CD14-positive monocyte (primary cell): ENCODE measurements at regions not wholly inside any gene's neighbourhood (a gene's known extent, or its start where the extent isn't known, plus 50 kb on each side); places are given as distances from the start of the nearest gene placed in this dataset.

Source experiments
- DNase-seq, 3 donors: peaks; one replicate each; pipeline ENCODE4 v3.0.0-alpha.2; 2011 to 2022
- H2AFZ ChIP-seq: 2 replicates; pipeline ENCODE4 v1.6.0; 2012; ENCODE audit warnings: mild to moderate bottlenecking, low read depth, low read length, inconsistent platforms; ENCODE audit not compliant: insufficient read depth, poor library complexity, severe bottlenecking
- H3K27ac ChIP-seq, 2 donors: 1 replicate in 1 of 2; 2 replicates in 1 of 2; pipeline ENCODE4 v1.5.1; 2012 to 2013; ENCODE audit warnings: low read length in 2 of 2, control low read depth in 1 of 2, inconsistent platforms in 1 of 2, low read depth in 1 of 2, mild to moderate bottlenecking in 1 of 2
- H3K27me3 ChIP-seq, 2 donors: one replicate each; pipeline versions ENCODE4 v1.6.0 to v1.6.1; 2011 to 2013; ENCODE audit warnings: low read length in 2 of 2; ENCODE audit not compliant: control insufficient read depth in 2 of 2, insufficient read depth in 2 of 2
- H3K36me3 ChIP-seq, 2 donors: replicated peaks in 1 of 2; 1 replicate in 1 of 2; 2 replicates in 1 of 2; pipeline versions ENCODE4 v1.5.1 to v1.6.1; 2012 to 2013; ENCODE audit warnings: low read length in 2 of 2, control low read depth in 1 of 2, inconsistent platforms in 1 of 2, mild to moderate bottlenecking in 1 of 2; ENCODE audit not compliant: insufficient read depth in 2 of 2, control insufficient read depth in 1 of 2
- H3K4me1 ChIP-seq, 2 donors: 1 replicate in 1 of 2; 2 replicates in 1 of 2; pipeline versions ENCODE4 v1.5.1 to v1.6.1; 2012 to 2013; ENCODE audit warnings: low read length in 2 of 2, control low read depth in 1 of 2, inconsistent platforms in 1 of 2, mild to moderate bottlenecking in 1 of 2, moderate library complexity in 1 of 2; ENCODE audit not compliant: insufficient read depth in 2 of 2, control insufficient read depth in 1 of 2
- H3K4me2 ChIP-seq: replicated peaks from 2 replicates; pipeline ENCODE3; 2012; ENCODE audit warnings: low read length, moderate library complexity, mild to moderate bottlenecking; ENCODE audit not compliant: poor library complexity, severe bottlenecking; ENCODE audit errors: extremely low read depth
- H3K4me3 ChIP-seq, 3 experiments: fragments of 200-600 bp in 1 of 3; sonication (generic) in 1 of 3; replicated peaks in 1 of 3; 1 replicate in 2 of 3; 2 replicates in 1 of 3; pipeline ENCODE4 v1.5.1; 2011 to 2013; ENCODE audit warnings: low read length in 3 of 3, mild to moderate bottlenecking in 3 of 3, control low read depth in 2 of 3, low read depth in 2 of 3, inconsistent platforms in 1 of 3, moderate library complexity in 1 of 3
- H3K79me2 ChIP-seq: 2 replicates; pipeline ENCODE4 v1.6.0; 2012; ENCODE audit warnings: mild to moderate bottlenecking, control low read depth, inconsistent platforms, low read length, moderate library complexity; ENCODE audit not compliant: insufficient read depth
- H3K9ac ChIP-seq: 2 replicates; pipeline ENCODE4 v1.6.0; 2017; ENCODE audit warnings: low read length, mild to moderate bottlenecking; ENCODE audit not compliant: insufficient read depth, poor library complexity, severe bottlenecking
- H3K9me3 ChIP-seq, 2 donors: replicated peaks in 1 of 2; 1 replicate in 1 of 2; 2 replicates in 1 of 2; pipeline versions ENCODE4 v1.5.1 to v1.6.1; 2012 to 2013; ENCODE audit warnings: low read length in 2 of 2, control low read depth in 1 of 2; ENCODE audit not compliant: control insufficient read depth in 1 of 2, insufficient read depth in 1 of 2
- H4K20me1 ChIP-seq: 2 replicates; pipeline ENCODE4 v1.6.0; 2012; ENCODE audit warnings: mild to moderate bottlenecking, low read length, control low read depth, moderate library complexity; ENCODE audit not compliant: insufficient read depth
- H3K27ac Mint-ChIP-seq, 7 donors: one replicate each; pipeline ENCODE4 v1.8.0; 2020; ENCODE audit warnings: mild to moderate bottlenecking in 7 of 7, mixed read lengths in 7 of 7, moderate library complexity in 6 of 7, inconsistent platforms in 2 of 7
- H3K27me3 Mint-ChIP-seq, 3 donors: one replicate each; pipeline ENCODE4 v1.8.0; 2021 to 2022; ENCODE audit warnings: low read depth in 3 of 3, mild to moderate bottlenecking in 3 of 3, mixed read lengths in 3 of 3, moderate library complexity in 3 of 3, inconsistent platforms in 1 of 3
- H3K36me3 Mint-ChIP-seq, 2 donors: one replicate each; pipeline ENCODE4 v1.8.0; 2020; ENCODE audit warnings: mixed read lengths in 2 of 2, inconsistent platforms in 1 of 2, mild to moderate bottlenecking in 1 of 2
- H3K4me1 Mint-ChIP-seq: one replicate; pipeline ENCODE4 v1.8.0; 2020; ENCODE audit warnings: mild to moderate bottlenecking, mixed read lengths
- H3K4me3 Mint-ChIP-seq, 2 donors: one replicate each; pipeline ENCODE4 v1.8.0; 2020; ENCODE audit warnings: mild to moderate bottlenecking in 2 of 2, mixed read lengths in 2 of 2, moderate library complexity in 1 of 2
- H3K9me3 Mint-ChIP-seq, 7 donors: one replicate each; pipeline ENCODE4 v1.8.0; 2020 to 2022; ENCODE audit warnings: mixed read lengths in 7 of 7, mild to moderate bottlenecking in 6 of 7, moderate library complexity in 6 of 7, inconsistent platforms in 2 of 7
- WGBS: methylation state at CpG from one replicate; pipeline ENCODE4 v1.1.5; 2013; ENCODE audit warnings: missing lambda C conversion rate; ENCODE audit not compliant: insufficient coverage; 5-methylcytosine and 5-hydroxymethylcytosine counted together
- intact Hi-C, 2 donors: fragments of 100-400 bp; cut with micrococcal nuclease; formaldehyde crosslinking; loops; one replicate each; pipeline versions ENCODE4 v1.15.0 to v1.15.1; 2023
- TF ChIP-seq, protein P1 (sequence below): fragments of 200-600 bp; IDR thresholded peaks from one replicate; pipeline ENCODE4 v1.8.0; 2022; ENCODE audit warnings: antibody characterized with exemption, mild to moderate bottlenecking

DNA sequence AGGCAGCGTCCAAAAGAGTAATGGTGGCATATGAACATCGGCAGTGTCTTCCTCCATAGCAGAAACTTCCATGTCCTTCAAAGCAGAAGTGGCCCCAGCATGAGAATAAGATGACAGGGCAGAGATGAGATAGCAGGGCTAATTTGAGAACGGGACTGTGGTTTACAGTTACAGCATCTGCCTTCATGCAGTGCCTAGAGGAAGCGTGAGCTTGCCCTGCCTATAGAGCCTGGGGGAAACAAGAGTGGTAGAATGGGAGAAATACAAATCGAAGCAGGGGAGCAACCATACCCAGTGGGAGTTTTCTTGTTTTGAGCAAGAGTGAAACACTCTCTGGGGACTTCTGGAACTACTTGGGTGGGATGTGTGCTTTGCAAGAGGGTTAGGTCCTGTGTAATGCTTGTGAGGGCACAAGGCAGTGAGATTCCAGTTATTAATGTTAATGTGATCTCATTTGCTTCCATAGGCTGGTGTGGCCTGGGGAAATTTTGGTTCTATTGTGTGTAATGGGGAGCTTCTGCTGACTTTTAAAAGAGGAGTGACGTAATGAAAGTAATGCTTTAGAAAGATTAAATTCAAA lies 616.9 kb downstream of the ZIC1 start:
- H3K9ac ChIP-seq: no peak overlapping the region
- intact Hi-C loops: no loop called here
- H3K27ac ChIP-seq: no peak overlapping the region
- H3K27me3 ChIP-seq: no peaks in the 10 kb centered on the region
- H3K4me2 ChIP-seq: no peak overlapping the region
- TF ChIP-seq, protein P1, sequence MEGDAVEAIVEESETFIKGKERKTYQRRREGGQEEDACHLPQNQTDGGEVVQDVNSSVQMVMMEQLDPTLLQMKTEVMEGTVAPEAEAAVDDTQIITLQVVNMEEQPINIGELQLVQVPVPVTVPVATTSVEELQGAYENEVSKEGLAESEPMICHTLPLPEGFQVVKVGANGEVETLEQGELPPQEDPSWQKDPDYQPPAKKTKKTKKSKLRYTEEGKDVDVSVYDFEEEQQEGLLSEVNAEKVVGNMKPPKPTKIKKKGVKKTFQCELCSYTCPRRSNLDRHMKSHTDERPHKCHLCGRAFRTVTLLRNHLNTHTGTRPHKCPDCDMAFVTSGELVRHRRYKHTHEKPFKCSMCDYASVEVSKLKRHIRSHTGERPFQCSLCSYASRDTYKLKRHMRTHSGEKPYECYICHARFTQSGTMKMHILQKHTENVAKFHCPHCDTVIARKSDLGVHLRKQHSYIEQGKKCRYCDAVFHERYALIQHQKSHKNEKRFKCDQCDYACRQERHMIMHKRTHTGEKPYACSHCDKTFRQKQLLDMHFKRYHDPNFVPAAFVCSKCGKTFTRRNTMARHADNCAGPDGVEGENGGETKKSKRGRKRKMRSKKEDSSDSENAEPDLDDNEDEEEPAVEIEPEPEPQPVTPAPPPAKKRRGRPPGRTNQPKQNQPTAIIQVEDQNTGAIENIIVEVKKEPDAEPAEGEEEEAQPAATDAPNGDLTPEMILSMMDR: no peak
- DNase-seq: no peak
- no peaks in the 10 kb centered on the region for H3K36me3 ChIP-seq
- H3K4me3 ChIP-seq: no peak overlapping the region
- no peak overlapping the region for H2AFZ ChIP-seq
- Mint-ChIP-seq H3K27me3 (no peaks in the 10 kb centered on the region), H3K4me1 (no peaks in the 10 kb centered on the region), H3K4me3 (no peak overlapping the region), H3K9me3 (peaks cover 0 to 6% (median 5%) of the 10 kb centered on the region in 7 donors), H3K27ac (no peak overlapping the region), H3K36me3 (no peaks in the 10 kb centered on the region)
- no peaks in the 10 kb centered on the region for H3K4me1 ChIP-seq
- H3K79me2 ChIP-seq: no peaks in the 10 kb centered on the region
- 85% methylated on average over 3 of the region's 6 CpGs for WGBS
- no peaks in the 10 kb centered on the region for H3K9me3 ChIP-seq
- no peaks in the 10 kb centered on the region for H4K20me1 ChIP-seq

DNA sequence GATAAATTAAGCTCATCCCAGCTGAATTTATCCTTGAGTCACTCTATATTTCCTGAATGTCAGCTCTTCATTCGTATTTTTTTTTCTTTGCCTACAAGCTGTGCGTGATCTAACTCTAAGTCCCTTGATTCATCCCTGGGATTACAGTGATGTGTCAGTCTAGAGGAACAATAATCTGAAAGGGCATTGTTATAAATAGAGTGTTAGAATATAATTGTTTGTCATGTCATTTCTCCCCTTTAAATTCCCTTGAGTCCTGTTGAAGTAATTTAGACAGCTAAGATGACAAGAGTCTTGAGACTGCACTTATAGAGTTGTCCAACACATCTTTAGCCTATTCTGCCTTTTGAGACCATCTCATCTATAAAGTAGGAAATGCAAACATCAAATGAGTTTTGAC lies 621.8 kb downstream of the ZIC1 start:
- Mint-ChIP-seq H3K9me3 (peaks cover 0 to 2% (median 0%) of the 10 kb centered on the region in 7 donors), H3K4me1 (no peaks in the 10 kb centered on the region), H3K27ac (no peak overlapping the region), H3K27me3 (no peaks in the 10 kb centered on the region), H3K4me3 (no peak overlapping the region), H3K36me3 (no peaks in the 10 kb centered on the region)
- no peaks in the 10 kb centered on the region for H3K79me2 ChIP-seq
- H3K27me3 ChIP-seq: no peaks in the 10 kb centered on the region
- TF ChIP-seq, protein P1: no peak
- H4K20me1 ChIP-seq: no peaks in the 10 kb centered on the region
- H2AFZ ChIP-seq: no peak overlapping the region
- no peak overlapping the region for H3K4me3 ChIP-seq
- no peaks in the 10 kb centered on the region for H3K9me3 ChIP-seq
- H3K9ac ChIP-seq: no peak overlapping the region
- H3K4me1 ChIP-seq: no peaks in the 10 kb centered on the region
- no peak for DNase-seq
- WGBS: no CpG with 5 or more reads among the region's 2 CpGs
- H3K27ac ChIP-seq: no peak overlapping the region
- intact Hi-C loops: no loop called here
- H3K4me2 ChIP-seq: no peak overlapping the region
- no peaks in the 10 kb centered on the region for H3K36me3 ChIP-seq
